Smooth muscle cell (in vitro differentiated cells): ENCODE measurements at regions not wholly inside any gene's neighbourhood (a gene's known extent, or its start where the extent isn't known, plus 50 kb on each side); places are given as distances from the start of the nearest gene placed in this dataset.

Experiments used
- DNase-seq: peaks from one replicate; lab custom pipeline; 2025; ENCODE audit not compliant: unreplicated experiment; lab: John Stamatoyannopoulos, UW
- H2AFZ ChIP-seq: fragments of 200-600 bp; sonication (generic); 2 replicates; pipeline ENCODE4 v1.6.0; 2016; ENCODE audit warnings: antibody characterized with exemption, low read depth, mild to moderate bottlenecking
- H3F3A ChIP-seq: fragments of 200-600 bp; sonication (generic); 2 replicates; pipeline ENCODE4 v1.6.0; 2017; ENCODE audit warnings: antibody characterized with exemption, low read depth
- H3K27ac ChIP-seq: fragments of 200-600 bp; sonication (generic); 2 replicates; pipeline ENCODE4 v1.5.1; 2016; ENCODE audit warnings: low read depth, mild to moderate bottlenecking
- H3K27me3 ChIP-seq: fragments of 200-600 bp; sonication (generic); 2 replicates; pipeline ENCODE4 v1.6.1; 2016; ENCODE audit warnings: low read depth, mild to moderate bottlenecking
- H3K36me3 ChIP-seq: fragments of 200-600 bp; sonication (generic); 2 replicates; pipeline ENCODE4 v1.5.1; 2016; ENCODE audit warnings: low read depth
- H3K4me1 ChIP-seq: fragments of 200-600 bp; sonication (generic); 2 replicates; pipeline ENCODE4 v1.5.1; 2016; ENCODE audit warnings: low read depth
- H3K4me2 ChIP-seq: fragments of 200-600 bp; sonication (generic); 2 replicates; pipeline ENCODE4 v1.6.0; 2016; ENCODE audit warnings: mild to moderate bottlenecking
- H3K4me3 ChIP-seq: fragments of 200-600 bp; sonication (generic); 2 replicates; pipeline ENCODE4 v1.5.1; 2016; ENCODE audit warnings: mild to moderate bottlenecking
- H3K79me2 ChIP-seq: fragments of 200-600 bp; sonication (generic); 2 replicates; pipeline ENCODE4 v1.6.0; 2016; ENCODE audit warnings: low read depth, mild to moderate bottlenecking
- H3K9ac ChIP-seq: fragments of 200-600 bp; sonication (generic); 2 replicates; pipeline ENCODE4 v1.6.0; 2016; ENCODE audit warnings: low read depth
- H3K9me3 ChIP-seq: fragments of 200-600 bp; sonication (generic); replicated peaks from 2 replicates; pipeline ENCODE4 v1.5.1; 2016; ENCODE audit warnings: low read depth
- H4K20me1 ChIP-seq: fragments of 200-600 bp; sonication (generic); 2 replicates; pipeline ENCODE4 v1.6.0; 2016; ENCODE audit warnings: low read depth
- CTCF ChIP-seq: fragments of 200-600 bp; sonication (generic); IDR thresholded peaks from 2 replicates; pipeline ENCODE4 v1.5.1; 2017; ENCODE audit warnings: borderline replicate concordance, mild to moderate bottlenecking, antibody characterized with exemption; ENCODE audit not compliant: insufficient read depth, poor library complexity, severe bottlenecking
- WGBS: methylation state at CpG from one replicate; pipeline ENCODE4 v1.1.7; 2016; ENCODE audit warnings: low lambda C conversion rate; 5-methylcytosine and 5-hydroxymethylcytosine counted together

GRCh38 chr2:147623328-147623727 lies 221.5 kb upstream of the ACVR2A start:
- no peaks in the 10 kb centered on the region for H3K4me1 ChIP-seq
- no peaks in the 10 kb centered on the region for H3K9me3 ChIP-seq
- H3K79me2 ChIP-seq, result no peaks in the 10 kb centered on the region
- no peaks in the 10 kb centered on the region for H3K36me3 ChIP-seq
- no peak for DNase-seq
- no peaks in the 10 kb centered on the region for H4K20me1 ChIP-seq
- no peaks in the 10 kb centered on the region for H3K27me3 ChIP-seq
- no peak overlapping the region for H3K9ac ChIP-seq
- H3K4me3 ChIP-seq, result no peak overlapping the region
- WGBS, result 92% methylated on average over 1 of the region's 1 CpG
- no peak overlapping the region for H3K27ac ChIP-seq
- no peak overlapping the region for H2AFZ ChIP-seq
- no peak for TF ChIP-seq CTCF
- H3F3A ChIP-seq, result no peaks in the 10 kb centered on the region
- no peak overlapping the region for H3K4me2 ChIP-seq

GRCh38 chr2:147621656-147622197 lies 223.1 kb upstream of the ACVR2A start:
- Histone ChIP-seq H3K79me2 (no peaks in the 10 kb centered on the region), H3K36me3 (no peaks in the 10 kb centered on the region), H3K4me1 (no peaks in the 10 kb centered on the region), H3K27me3 (no peaks in the 10 kb centered on the region), H3K9me3 (no peaks in the 10 kb centered on the region), H3F3A (no peaks in the 10 kb centered on the region), H3K4me2 (no peak overlapping the region), H2AFZ (no peak overlapping the region), H4K20me1 (no peaks in the 10 kb centered on the region), H3K4me3 (no peak overlapping the region), H3K9ac (no peak overlapping the region), H3K27ac (no peak overlapping the region)
- WGBS, result 90% methylated on average over 3 of the region's 3 CpGs
- DNase-seq, result no peak
- TF ChIP-seq CTCF, result no peak

GRCh38 chr2:147619808-147620207 lies 225.0 kb upstream of the ACVR2A start:
- Histone ChIP-seq H3K27me3 (no peaks in the 10 kb centered on the region), H3F3A (no peaks in the 10 kb centered on the region), H2AFZ (no peak overlapping the region), H3K4me1 (no peaks in the 10 kb centered on the region), H3K4me3 (no peak overlapping the region), H3K36me3 (no peaks in the 10 kb centered on the region), H3K27ac (no peak overlapping the region), H3K9me3 (no peaks in the 10 kb centered on the region), H4K20me1 (no peaks in the 10 kb centered on the region), H3K4me2 (no peak overlapping the region), H3K9ac (no peak overlapping the region), H3K79me2 (no peaks in the 10 kb centered on the region)
- no peak for TF ChIP-seq CTCF
- no peak for DNase-seq
- WGBS, result 93% methylated on average over 4 of the region's 4 CpGs

GRCh38 chr2:147615726-147616125 lies 229.1 kb upstream of the ACVR2A start:
- 92% methylated on average over 2 of the region's 2 CpGs for WGBS

More at GRCh38 chr2:147615726-147616125, 229.1 kb upstream of the ACVR2A start:
- Histone ChIP-seq H3K4me1 (no peaks in the 10 kb centered on the region), H3K27ac (no peak overlapping the region), H3K36me3 (no peaks in the 10 kb centered on the region), H3K9ac (no peak overlapping the region), H2AFZ (no peak overlapping the region), H3K27me3 (no peaks in the 10 kb centered on the region), H3K4me2 (no peak overlapping the region), H3K79me2 (no peaks in the 10 kb centered on the region), H3K9me3 (no peaks in the 10 kb centered on the region), H3K4me3 (no peak overlapping the region), H4K20me1 (no peaks in the 10 kb centered on the region), H3F3A (no peaks in the 10 kb centered on the region)
- no peak for DNase-seq
- no peak for TF ChIP-seq CTCF
